MM.1S (cell line): ENCODE measurements at regions not wholly inside any gene's neighbourhood (a gene's known extent, or its start where the extent isn't known, plus 50 kb on each side); places are given as distances from the start of the nearest gene placed in this dataset.

Experiments
- EZH2 ChIP-seq: fragments of 300-600 bp; sonication (generic); optimal IDR thresholded peaks from 2 replicates; pipeline ENCODE3; 2017; ENCODE audit warnings: low read depth, mild to moderate bottlenecking, antibody characterized with exemption, low read length, mixed read lengths
- TF ChIP-seq, protein P1 (sequence below): fragments of 300-600 bp; sonication (generic); IDR thresholded peaks from 2 replicates; pipeline ENCODE4 v1.5.1; 2016; ENCODE audit warnings: antibody characterized with exemption, low read length, mixed read lengths

DNA sequence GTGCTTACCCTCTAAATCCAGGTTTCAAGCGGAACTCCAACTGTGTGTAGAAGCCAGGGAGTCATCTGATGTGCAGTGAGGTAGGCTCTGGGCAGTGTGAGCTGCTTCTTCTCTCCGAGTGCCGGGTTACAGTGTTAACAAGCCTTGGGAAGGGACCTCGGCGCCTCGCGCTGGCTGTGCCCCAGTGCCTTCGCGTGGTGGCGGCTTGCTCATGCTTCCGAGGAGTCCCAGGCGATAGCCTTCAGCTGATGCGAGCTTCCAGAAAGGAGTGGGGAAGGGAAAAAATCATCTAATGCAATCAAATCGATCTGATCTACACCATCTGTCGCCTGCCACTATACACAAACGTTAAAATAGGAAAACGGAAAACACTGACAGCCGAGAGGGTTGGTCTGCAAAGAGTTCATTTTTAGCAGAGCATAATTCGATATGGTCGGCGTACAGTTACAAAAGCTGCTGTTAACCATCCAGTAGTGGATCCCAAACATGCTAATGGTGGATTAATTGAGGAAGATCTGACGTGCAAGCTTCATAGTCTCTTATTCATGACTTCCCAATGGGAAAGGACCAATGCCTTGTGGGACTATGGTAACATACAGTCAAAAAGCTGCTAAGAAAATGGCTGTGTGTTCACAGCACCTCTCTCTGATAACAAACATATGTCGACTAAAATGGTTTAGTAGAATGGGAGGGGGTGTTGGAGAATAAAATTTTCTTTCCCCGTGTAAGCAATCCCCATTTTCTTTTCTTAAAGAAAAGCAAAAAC is 128.7 kb upstream of the DPYD start:
- TF ChIP-seq, protein P1, sequence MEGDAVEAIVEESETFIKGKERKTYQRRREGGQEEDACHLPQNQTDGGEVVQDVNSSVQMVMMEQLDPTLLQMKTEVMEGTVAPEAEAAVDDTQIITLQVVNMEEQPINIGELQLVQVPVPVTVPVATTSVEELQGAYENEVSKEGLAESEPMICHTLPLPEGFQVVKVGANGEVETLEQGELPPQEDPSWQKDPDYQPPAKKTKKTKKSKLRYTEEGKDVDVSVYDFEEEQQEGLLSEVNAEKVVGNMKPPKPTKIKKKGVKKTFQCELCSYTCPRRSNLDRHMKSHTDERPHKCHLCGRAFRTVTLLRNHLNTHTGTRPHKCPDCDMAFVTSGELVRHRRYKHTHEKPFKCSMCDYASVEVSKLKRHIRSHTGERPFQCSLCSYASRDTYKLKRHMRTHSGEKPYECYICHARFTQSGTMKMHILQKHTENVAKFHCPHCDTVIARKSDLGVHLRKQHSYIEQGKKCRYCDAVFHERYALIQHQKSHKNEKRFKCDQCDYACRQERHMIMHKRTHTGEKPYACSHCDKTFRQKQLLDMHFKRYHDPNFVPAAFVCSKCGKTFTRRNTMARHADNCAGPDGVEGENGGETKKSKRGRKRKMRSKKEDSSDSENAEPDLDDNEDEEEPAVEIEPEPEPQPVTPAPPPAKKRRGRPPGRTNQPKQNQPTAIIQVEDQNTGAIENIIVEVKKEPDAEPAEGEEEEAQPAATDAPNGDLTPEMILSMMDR: no peak
- TF ChIP-seq EZH2: no peak
